Epithelial cell of esophagus (primary cell): ENCODE measurements at regions not wholly inside any gene's neighbourhood (a gene's known extent, or its start where the extent isn't known, plus 50 kb on each side); places are given as distances from the start of the nearest gene placed in this dataset.
A peak's percentile ranks its signal among the peaks of the same experiment; 100 is the strongest.

Source experiments
- DNase-seq: peaks from one replicate; pipeline ENCODE4 v3.0.0; 2010; ENCODE audit warnings: low read depth
- H3K4me3 ChIP-seq: 2 replicates; pipeline ENCODE4 v1.5.1; 2011; ENCODE audit warnings: mild to moderate bottlenecking, low read length, control low read depth
- CTCF ChIP-seq: IDR thresholded peaks from 2 replicates; pipeline ENCODE4 v1.5.1; 2011; ENCODE audit warnings: low read depth, mild to moderate bottlenecking, low read length, control low read depth, inconsistent platforms; ENCODE audit not compliant: insufficient read depth; ENCODE audit errors: missing control alignments

GRCh38 chrX:42603016-42603415 is 174.9 kb downstream of the PPP1R2C start:
- no peak for TF ChIP-seq CTCF
- no peak overlapping the region for H3K4me3 ChIP-seq
- DNase-seq, result no peak

- TF ChIP-seq CTCF, result no peak
- H3K4me3 ChIP-seq, result no peak overlapping the region
- DNase-seq, result peak; percentile 1
Measured at GRCh38 chrX:42602566-42602965, 175.4 kb downstream of the PPP1R2C start.

- DNase-seq, result no peak
- H3K4me3 ChIP-seq, result no peak overlapping the region
- TF ChIP-seq CTCF, result no peak
Measured at GRCh38 chrX:42602136-42602535, 175.8 kb downstream of the PPP1R2C start.

DNA sequence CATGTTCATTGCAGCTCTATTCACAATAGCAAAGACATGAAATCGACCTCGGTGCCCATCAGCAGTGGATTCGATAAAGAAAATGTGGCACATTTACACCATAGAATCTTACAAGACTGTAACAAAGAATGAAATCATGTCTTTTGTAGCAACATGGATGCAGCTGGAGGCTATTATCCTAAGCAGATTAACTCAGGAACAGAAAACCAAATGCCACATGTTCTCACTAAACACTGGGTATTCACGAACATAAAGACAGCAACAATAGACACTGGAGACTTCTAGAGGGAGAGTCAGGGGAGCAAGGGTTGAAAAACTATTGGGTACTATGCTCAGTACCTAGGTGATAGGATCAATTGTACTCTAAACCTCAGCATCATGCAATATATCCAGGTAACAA is 180.5 kb downstream of the PPP1R2C start:
- no peak overlapping the region for H3K4me3 ChIP-seq
- no peak for TF ChIP-seq CTCF
- no peak for DNase-seq

GRCh38 chrX:42585842-42586621 is 191.9 kb downstream of the PPP1R2C start:
- H3K4me3 ChIP-seq, result no peak overlapping the region
- DNase-seq, result no peak
- no peak for TF ChIP-seq CTCF

DNA sequence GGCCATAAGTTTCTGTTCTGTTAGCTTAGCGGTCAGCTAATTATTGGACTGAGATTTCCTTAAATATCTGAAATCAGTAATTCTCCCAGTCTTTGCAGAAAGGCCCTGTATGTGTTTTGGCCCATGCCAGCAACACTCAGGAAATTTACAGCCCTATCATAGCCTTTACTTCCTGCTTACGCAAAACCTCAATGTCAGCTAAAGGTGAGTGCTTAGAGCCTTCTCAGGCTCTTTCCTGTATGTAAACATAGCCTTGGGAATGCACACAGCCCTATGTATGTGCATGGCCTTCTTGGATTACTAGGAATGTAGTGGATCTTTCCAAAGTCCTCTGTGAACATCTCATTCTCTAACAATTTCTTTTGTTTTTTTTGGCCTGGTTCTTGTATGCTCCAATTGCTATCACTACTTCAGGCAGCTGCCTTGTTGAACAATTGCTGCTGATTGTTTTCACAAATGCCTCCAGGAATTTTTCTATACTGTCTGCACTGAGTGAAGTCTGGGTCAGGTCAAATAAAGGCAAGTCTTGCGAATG is 200.0 kb downstream of the PPP1R2C start:
- no peak for DNase-seq
- H3K4me3 ChIP-seq, result no peak overlapping the region
- no peak for TF ChIP-seq CTCF

DNA sequence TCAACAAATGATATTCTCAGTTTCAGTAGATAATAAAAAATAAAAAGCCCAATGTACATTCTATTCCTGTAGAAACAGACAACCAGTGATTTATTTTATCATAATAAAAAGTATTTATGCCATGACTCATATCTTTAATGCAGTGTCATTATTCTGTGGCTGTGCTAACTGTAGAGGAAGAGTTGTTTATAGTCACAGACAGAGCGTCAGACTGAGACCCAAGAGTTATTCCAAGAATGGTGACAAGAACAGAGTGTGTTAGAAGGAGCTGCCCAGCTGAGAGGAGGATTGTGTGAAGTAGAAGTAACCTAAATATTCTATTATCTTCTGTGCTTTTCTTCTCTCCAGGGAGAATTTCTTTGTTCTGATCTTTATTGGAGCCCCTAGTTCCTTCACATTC is 210.7 kb downstream of the PPP1R2C start:
- H3K4me3 ChIP-seq, result no peak overlapping the region
- DNase-seq, result no peak
- no peak for TF ChIP-seq CTCF
